HCT116 (cell line): ENCODE measurements at regions not wholly inside any gene's neighbourhood (a gene's known extent, or its start where the extent isn't known, plus 50 kb on each side); places are given as distances from the start of the nearest gene placed in this dataset.

ENCODE experiments used
- ATAC-seq: fragments of 200-7000 bp; cut with Tn5 transposase; 2 replicates; pipeline ENCODE4 v1.9.1; 2020; ENCODE audit warnings: mild to moderate bottlenecking, moderate library complexity
- BruUV-seq: library from RNA; stranded (reverse); fragments of 400-500 nt; replicated peaks from 2 replicates; lab custom pipeline; 2021; lab: Mats Ljungman, UMichigan
- CTCF ChIA-PET: fragments of 300-600 bp; sonication (Branson Sonifier 250); formaldehyde crosslinking; loops from one replicate; lab custom pipeline; 2021; ENCODE audit warnings: antibody characterized with exemption; lab: Charles Lee
- POLR2A ChIA-PET: fragments of 300-600, 350-600 bp; sonication (Branson Sonifier 250); formaldehyde crosslinking; loops from one replicate; lab custom pipeline; 2021; ENCODE audit warnings: antibody characterized with exemption; lab: Charles Lee
- RAD21 ChIA-PET, 2 experiments: fragments of 300-600 bp; sonication (Branson Sonifier 250); formaldehyde crosslinking; loops; one replicate each; lab custom pipeline; 2023; ENCODE audit warnings: low total read pairs in 2 of 2; ENCODE audit not compliant: uncharacterized antibody in 2 of 2, unreplicated experiment in 2 of 2, low non-redundant PET in 1 of 2; lab: Charles Lee
- DNase-seq: peaks from one replicate; pipeline ENCODE4 v3.0.0-alpha.2; 2010; ENCODE audit warnings: low read depth, low spot score
- H2AFZ ChIP-seq: fragments of 200-600 bp; shearing (Covaris generic), sonication (generic); 2 replicates; pipeline ENCODE4 v1.6.1; 2017; ENCODE audit warnings: low read depth, mixed run types, mixed read lengths, antibody characterized with exemption, low read length; ENCODE audit not compliant: poor library complexity, severe bottlenecking
- H3K27ac ChIP-seq: 2 replicates; pipeline ENCODE4 v1.5.1; 2012; ENCODE audit warnings: low read depth, low read length
- H3K27me3 ChIP-seq: fragments of 200-600 bp; sonication (generic); 2 replicates; pipeline ENCODE4 v1.6.1; 2016; ENCODE audit warnings: mixed run types, low read length, mixed read lengths; ENCODE audit not compliant: insufficient read depth
- H3K36me3 ChIP-seq, 2 experiments: fragments of 200-500 bp in 1 of 2; fragments of 200-600 bp in 1 of 2; sonication (Bioruptor generic) in 1 of 2; sonication (generic) in 1 of 2; 2 replicates each; pipeline versions ENCODE4 v1.5.1 to v1.6.1; 2014 to 2016; ENCODE audit warnings: low read length in 2 of 2, inconsistent platforms in 1 of 2, mixed read lengths in 1 of 2, mixed run types in 1 of 2; ENCODE audit not compliant: insufficient read depth in 2 of 2, control insufficient read depth in 1 of 2
- H3K4me1 ChIP-seq, 2 experiments: fragments of 200-600 bp in 1 of 2; sonication (generic) in 1 of 2; 2 replicates each; pipeline versions ENCODE4 v1.5.1 to v1.6.1; 2012 to 2017; ENCODE audit warnings: low read length in 2 of 2, inconsistent platforms in 1 of 2, mild to moderate bottlenecking in 1 of 2, mixed read lengths in 1 of 2, mixed run types in 1 of 2, moderate library complexity in 1 of 2; ENCODE audit not compliant: insufficient read depth in 2 of 2, control insufficient read depth in 1 of 2
- H3K4me2 ChIP-seq: fragments of 200-600 bp; sonication (generic); 2 replicates; pipeline ENCODE4 v1.6.1; 2017; ENCODE audit warnings: mixed run types, low read length, mixed read lengths
- H3K4me3 ChIP-seq, 2 experiments: fragments of 200-600 bp in 1 of 2; sonication (generic) in 1 of 2; replicated peaks in 1 of 2; 2 replicates each; pipeline ENCODE4 v1.5.1; 2011 to 2016; ENCODE audit warnings: low read length in 2 of 2, control low read depth in 1 of 2, low read depth in 1 of 2, mild to moderate bottlenecking in 1 of 2, mixed read lengths in 1 of 2, mixed run types in 1 of 2
- H3K79me2 ChIP-seq: fragments of 200-600 bp; sonication (generic); 2 replicates; pipeline ENCODE4 v1.6.1; 2017; ENCODE audit warnings: mild to moderate bottlenecking, mixed run types, low read length, moderate library complexity, mixed read lengths; ENCODE audit not compliant: insufficient read depth
- H3K9ac ChIP-seq: fragments of 200-600 bp; sonication (generic); 2 replicates; pipeline ENCODE4 v1.6.1; 2016; ENCODE audit warnings: low read length, mixed read lengths
- H3K9me2 ChIP-seq: fragments of 200-600 bp; sonication (generic), shearing (Covaris generic); 2 replicates; pipeline ENCODE4 v1.6.1; 2017; ENCODE audit warnings: mixed run types, mild to moderate bottlenecking, moderate library complexity; ENCODE audit not compliant: insufficient read depth
- H3K9me3 ChIP-seq, 2 experiments: fragments of 200-500 bp in 1 of 2; fragments of 200-600 bp in 1 of 2; sonication (Bioruptor generic) in 1 of 2; sonication (generic) in 1 of 2; 2 replicates each; pipeline ENCODE4 v1.6.1; 2014 to 2017; ENCODE audit warnings: low read length in 2 of 2, mixed read lengths in 2 of 2, inconsistent platforms in 1 of 2, low read depth in 1 of 2, mild to moderate bottlenecking in 1 of 2, mixed run types in 1 of 2, moderate library complexity in 1 of 2; ENCODE audit not compliant: control insufficient read depth in 1 of 2, insufficient read depth in 1 of 2
- H4K20me1 ChIP-seq: fragments of 200-600 bp; sonication (generic), shearing (Covaris generic); 2 replicates; pipeline ENCODE4 v1.6.1; 2017; ENCODE audit warnings: mixed run types, mild to moderate bottlenecking, moderate library complexity; ENCODE audit not compliant: insufficient read depth
- CBX3 ChIP-seq: IDR thresholded peaks from 2 replicates; pipeline ENCODE4 v1.6.1; 2012; ENCODE audit warnings: low read depth
- CEBPB ChIP-seq: IDR thresholded peaks from 2 replicates; pipeline ENCODE4 v1.6.1; 2012; ENCODE audit warnings: low read depth
- ELF1 ChIP-seq: IDR thresholded peaks from 2 replicates; pipeline ENCODE4 v1.6.1; 2012; ENCODE audit warnings: low read depth, borderline replicate concordance
- EZH2phosphoT487 ChIP-seq: fragments of 200-600 bp; IDR thresholded peaks from 2 replicates; pipeline ENCODE4 v1.6.1; 2018; ENCODE audit warnings: antibody characterized with exemption, borderline replicate concordance
- FOSL1 ChIP-seq: IDR thresholded peaks from 2 replicates; pipeline ENCODE4 v1.6.1; 2012; ENCODE audit warnings: low read depth
- JUND ChIP-seq: IDR thresholded peaks from 2 replicates; pipeline ENCODE4 v1.6.1; 2012
- POLR2AphosphoS5 ChIP-seq: IDR thresholded peaks from 2 replicates; pipeline ENCODE4 v1.6.1; 2011; ENCODE audit warnings: mild to moderate bottlenecking, low read depth, low read length, moderate library complexity
- RAD21 ChIP-seq: IDR thresholded peaks from 2 replicates; pipeline ENCODE4 v1.6.1; 2012; ENCODE audit warnings: low read depth, mild to moderate bottlenecking
- SRF ChIP-seq: IDR thresholded peaks from 2 replicates; pipeline ENCODE4 v1.6.1; 2012; ENCODE audit warnings: low read depth
- YY1 ChIP-seq: IDR thresholded peaks from 2 replicates; pipeline ENCODE4 v1.6.1; 2011; ENCODE audit warnings: low read length, low read depth, moderate library complexity, mild to moderate bottlenecking; ENCODE audit not compliant: insufficient replicate concordance; ENCODE audit errors: extremely low read depth
- ZFX ChIP-seq: fragments of 450-650 bp; IDR thresholded peaks from 2 replicates; pipeline ENCODE4 v1.6.1; 2017
- intact Hi-C: fragments of 100-400 bp; cut with micrococcal nuclease; formaldehyde crosslinking; loops from 2 replicates; pipeline ENCODE4 v1.10.0; 2022
- TF ChIP-seq, protein P1 (sequence below): IDR thresholded peaks from 2 replicates; pipeline ENCODE4 v1.6.1; 2012
- TF ChIP-seq, protein P2 (sequence below), 3 experiments: fragments of 200-600 bp in 1 of 3; sonication (generic) in 1 of 3; IDR thresholded peaks in 2 of 3; conservative IDR thresholded peaks in 1 of 3; 2 replicates each; pipeline ENCODE4 v1.5.1; 2012 to 2017; ENCODE audit warnings: low read depth in 2 of 3, low read length in 2 of 3, antibody characterized with exemption in 1 of 3, borderline replicate concordance in 1 of 3, control low read depth in 1 of 3, mild to moderate bottlenecking in 1 of 3, mixed read lengths in 1 of 3, mixed run types in 1 of 3, moderate library complexity in 1 of 3; ENCODE audit not compliant: insufficient read depth in 1 of 3
- TF ChIP-seq, protein P3 (sequence below): IDR thresholded peaks from 2 replicates; pipeline ENCODE4 v1.6.1; 2012; ENCODE audit warnings: low read depth

DNA sequence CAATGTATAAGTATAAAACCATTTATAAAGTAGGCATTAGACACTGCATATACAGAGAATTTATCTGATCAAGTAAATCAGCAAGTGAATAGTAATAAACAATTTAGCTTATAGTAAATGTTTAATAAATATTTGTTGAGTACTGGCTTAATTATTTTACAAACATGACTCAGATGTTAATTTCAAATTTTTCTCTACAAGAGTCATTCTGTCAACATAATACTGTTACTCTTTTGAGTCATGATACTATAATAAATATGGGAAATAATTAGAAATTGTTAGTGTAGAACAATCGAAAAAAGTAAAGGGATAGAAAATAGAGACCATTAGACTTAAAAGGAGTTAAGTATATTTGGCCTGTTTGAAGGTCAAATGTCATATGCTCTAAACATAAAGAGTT is 133.6 kb upstream of the MC4R start:
- BruUV-seq: no TSS peak
- ChIA-PET POLR2A (no interaction called here), RAD21 (no interaction called here), CTCF (no interaction called here)
- Histone ChIP-seq H4K20me1 (no peaks in the 10 kb centered on the region), H3K36me3 (no peaks in the 10 kb centered on the region), H2AFZ (no peak overlapping the region), H3K27me3 (no peaks in the 10 kb centered on the region), H3K4me1 (no peaks in the 10 kb centered on the region), H3K9me3 (no peaks in the 10 kb centered on the region), H3K79me2 (no peaks in the 10 kb centered on the region), H3K9ac (no peak overlapping the region), H3K4me2 (no peak overlapping the region), H3K4me3 (no peak overlapping the region), H3K27ac (no peak overlapping the region), H3K9me2 (no peaks in the 10 kb centered on the region)
- intact Hi-C loops: no loop called here
- ATAC-seq: no peak
- no peak for DNase-seq
- TF ChIP-seq CBX3 (no peak), POLR2AphosphoS5 (no peak), RAD21 (no peak), ELF1 (no peak), JUND (no peak), FOSL1 (no peak), YY1 (no peak), ZFX (no peak), EZH2phosphoT487 (no peak), SRF (no peak), CEBPB (no peak)
- TF ChIP-seq, protein P1, sequence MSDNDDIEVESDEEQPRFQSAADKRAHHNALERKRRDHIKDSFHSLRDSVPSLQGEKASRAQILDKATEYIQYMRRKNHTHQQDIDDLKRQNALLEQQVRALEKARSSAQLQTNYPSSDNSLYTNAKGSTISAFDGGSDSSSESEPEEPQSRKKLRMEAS: no peak
- TF ChIP-seq, protein P2, sequence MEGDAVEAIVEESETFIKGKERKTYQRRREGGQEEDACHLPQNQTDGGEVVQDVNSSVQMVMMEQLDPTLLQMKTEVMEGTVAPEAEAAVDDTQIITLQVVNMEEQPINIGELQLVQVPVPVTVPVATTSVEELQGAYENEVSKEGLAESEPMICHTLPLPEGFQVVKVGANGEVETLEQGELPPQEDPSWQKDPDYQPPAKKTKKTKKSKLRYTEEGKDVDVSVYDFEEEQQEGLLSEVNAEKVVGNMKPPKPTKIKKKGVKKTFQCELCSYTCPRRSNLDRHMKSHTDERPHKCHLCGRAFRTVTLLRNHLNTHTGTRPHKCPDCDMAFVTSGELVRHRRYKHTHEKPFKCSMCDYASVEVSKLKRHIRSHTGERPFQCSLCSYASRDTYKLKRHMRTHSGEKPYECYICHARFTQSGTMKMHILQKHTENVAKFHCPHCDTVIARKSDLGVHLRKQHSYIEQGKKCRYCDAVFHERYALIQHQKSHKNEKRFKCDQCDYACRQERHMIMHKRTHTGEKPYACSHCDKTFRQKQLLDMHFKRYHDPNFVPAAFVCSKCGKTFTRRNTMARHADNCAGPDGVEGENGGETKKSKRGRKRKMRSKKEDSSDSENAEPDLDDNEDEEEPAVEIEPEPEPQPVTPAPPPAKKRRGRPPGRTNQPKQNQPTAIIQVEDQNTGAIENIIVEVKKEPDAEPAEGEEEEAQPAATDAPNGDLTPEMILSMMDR (IDR thresholded peaks at IDR 0.05 in 2 of 3, conservative IDR thresholded peaks at IDR 0.05 in 1 of 3; ENCODE audit: borderline replicate concordance in 1 of 3, insufficient read depth in 1 of 3, low read depth in 2 of 3, low read length in 2 of 3): no peak
- TF ChIP-seq, protein P3, sequence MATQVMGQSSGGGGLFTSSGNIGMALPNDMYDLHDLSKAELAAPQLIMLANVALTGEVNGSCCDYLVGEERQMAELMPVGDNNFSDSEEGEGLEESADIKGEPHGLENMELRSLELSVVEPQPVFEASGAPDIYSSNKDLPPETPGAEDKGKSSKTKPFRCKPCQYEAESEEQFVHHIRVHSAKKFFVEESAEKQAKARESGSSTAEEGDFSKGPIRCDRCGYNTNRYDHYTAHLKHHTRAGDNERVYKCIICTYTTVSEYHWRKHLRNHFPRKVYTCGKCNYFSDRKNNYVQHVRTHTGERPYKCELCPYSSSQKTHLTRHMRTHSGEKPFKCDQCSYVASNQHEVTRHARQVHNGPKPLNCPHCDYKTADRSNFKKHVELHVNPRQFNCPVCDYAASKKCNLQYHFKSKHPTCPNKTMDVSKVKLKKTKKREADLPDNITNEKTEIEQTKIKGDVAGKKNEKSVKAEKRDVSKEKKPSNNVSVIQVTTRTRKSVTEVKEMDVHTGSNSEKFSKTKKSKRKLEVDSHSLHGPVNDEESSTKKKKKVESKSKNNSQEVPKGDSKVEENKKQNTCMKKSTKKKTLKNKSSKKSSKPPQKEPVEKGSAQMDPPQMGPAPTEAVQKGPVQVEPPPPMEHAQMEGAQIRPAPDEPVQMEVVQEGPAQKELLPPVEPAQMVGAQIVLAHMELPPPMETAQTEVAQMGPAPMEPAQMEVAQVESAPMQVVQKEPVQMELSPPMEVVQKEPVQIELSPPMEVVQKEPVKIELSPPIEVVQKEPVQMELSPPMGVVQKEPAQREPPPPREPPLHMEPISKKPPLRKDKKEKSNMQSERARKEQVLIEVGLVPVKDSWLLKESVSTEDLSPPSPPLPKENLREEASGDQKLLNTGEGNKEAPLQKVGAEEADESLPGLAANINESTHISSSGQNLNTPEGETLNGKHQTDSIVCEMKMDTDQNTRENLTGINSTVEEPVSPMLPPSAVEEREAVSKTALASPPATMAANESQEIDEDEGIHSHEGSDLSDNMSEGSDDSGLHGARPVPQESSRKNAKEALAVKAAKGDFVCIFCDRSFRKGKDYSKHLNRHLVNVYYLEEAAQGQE: no peak
